Left renal pelvis (tissue), 4 donors: ENCODE measurements at regions not wholly inside any gene's neighbourhood (a gene's known extent, or its start where the extent isn't known, plus 50 kb on each side); places are given as distances from the start of the nearest gene placed in this dataset.

Source experiments
- DNase-seq, 4 donors: peaks; one replicate each; pipeline ENCODE4 v3.0.0-alpha.2; 2013; ENCODE audit warnings: low read depth in 4 of 4, low spot score in 3 of 4

- no peak for DNase-seq
These were observed 162.6 kb upstream of the PLEKHG7 start for GRCh38 chr12:92539976-92540781.

GRCh38 chr12:92539110-92539749, 163.6 kb upstream of the PLEKHG7 start:
- no peak for DNase-seq

GRCh38 chr12:92537290-92537960, 165.4 kb upstream of the PLEKHG7 start:
- no peak for DNase-seq

GRCh38 chr12:92535961-92536360, 166.8 kb upstream of the PLEKHG7 start:
- DNase-seq: no peak

- no peak for DNase-seq
These were observed 169.4 kb upstream of the PLEKHG7 start for GRCh38 chr12:92533280-92533890.

- DNase-seq: no peak
These were observed 172.1 kb upstream of the PLEKHG7 start for GRCh38 chr12:92530706-92531105.

- DNase-seq: no peak
These were observed 172.8 kb upstream of the PLEKHG7 start for GRCh38 chr12:92529944-92530343.

- DNase-seq: no peak
These were observed 174.2 kb upstream of the PLEKHG7 start for GRCh38 chr12:92528586-92528985.

GRCh38 chr12:92528097-92528496, 174.7 kb upstream of the PLEKHG7 start:
- no peak for DNase-seq

GRCh38 chr12:92524489-92524888, 178.3 kb upstream of the PLEKHG7 start:
- no peak for DNase-seq

- no peak for DNase-seq
These were observed 182.3 kb upstream of the PLEKHG7 start for GRCh38 chr12:92520511-92520910.

GRCh38 chr12:92519284-92519683, 183.5 kb upstream of the PLEKHG7 start:
- no peak for DNase-seq

- DNase-seq: no peak
These were observed 184.7 kb upstream of the PLEKHG7 start for GRCh38 chr12:92518071-92518470.

- DNase-seq: no peak
These were observed 186.6 kb upstream of the PLEKHG7 start for GRCh38 chr12:92516277-92516600.

- no peak for DNase-seq
These were observed 189.5 kb upstream of the PLEKHG7 start for GRCh38 chr12:92513231-92513730.

GRCh38 chr12:92511786-92512185, 191.0 kb upstream of the PLEKHG7 start:
- DNase-seq: no peak

- no peak for DNase-seq
These were observed 193.5 kb upstream of the PLEKHG7 start for GRCh38 chr12:92509156-92509738.

GRCh38 chr12:92506891-92507290, 195.9 kb upstream of the PLEKHG7 start:
- no peak for DNase-seq

GRCh38 chr12:92506460-92506859, 196.3 kb upstream of the PLEKHG7 start:
- DNase-seq: no peak

GRCh38 chr12:92505254-92506231, 197.2 kb upstream of the PLEKHG7 start:
- DNase-seq: peak in 3 of 4 donors; percentile 42 to 60 (median 53)
